Liver (tissue), 8 donors: ENCODE measurements at regions not wholly inside any gene's neighbourhood (a gene's known extent, or its start where the extent isn't known, plus 50 kb on each side); places are given as distances from the start of the nearest gene placed in this dataset.

Experiments
- DNase-seq: peaks from one replicate; pipeline ENCODE4 v3.0.0-alpha.2; 2017; ENCODE audit warnings: low spot score
- H3K27ac ChIP-seq, 2 donors: one replicate each; pipeline ENCODE4 v1.7.0; 2013; ENCODE audit warnings: inconsistent platforms in 2 of 2, low read length in 2 of 2, control low read depth in 1 of 2, low read depth in 1 of 2, mild to moderate bottlenecking in 1 of 2
- H3K27me3 ChIP-seq, 4 donors: one replicate each; pipeline versions ENCODE4 v1.6.1 to v1.7.0; 2013; ENCODE audit warnings: low read length in 3 of 4, inconsistent platforms in 1 of 4, mild to moderate bottlenecking in 1 of 4, moderate library complexity in 1 of 4; ENCODE audit not compliant: control insufficient read depth in 4 of 4, insufficient read depth in 4 of 4
- H3K36me3 ChIP-seq, 4 donors: one replicate each; pipeline versions ENCODE4 v1.6.1 to v1.7.0; 2013; ENCODE audit warnings: low read length in 3 of 4, mild to moderate bottlenecking in 3 of 4, low read depth in 1 of 4, moderate library complexity in 1 of 4; ENCODE audit not compliant: control insufficient read depth in 4 of 4, insufficient read depth in 3 of 4
- H3K4me1 ChIP-seq, 4 donors: one replicate each; pipeline versions ENCODE4 v1.6.1 to v1.7.0; 2013; ENCODE audit warnings: low read length in 3 of 4, mild to moderate bottlenecking in 3 of 4, moderate library complexity in 1 of 4; ENCODE audit not compliant: control insufficient read depth in 4 of 4, insufficient read depth in 4 of 4
- H3K4me3 ChIP-seq, 3 donors: one replicate each; pipeline versions ENCODE4 v1.6.1 to v1.7.0; 2013; ENCODE audit warnings: low read length in 3 of 3, control low read depth in 1 of 3, low read depth in 1 of 3, mild to moderate bottlenecking in 1 of 3
- H3K9ac ChIP-seq, 2 donors: one replicate each; pipeline ENCODE4 v1.7.0; 2013; ENCODE audit warnings: low read length in 2 of 2, mild to moderate bottlenecking in 2 of 2, moderate library complexity in 2 of 2, control low read depth in 1 of 2, low read depth in 1 of 2
- H3K9me3 ChIP-seq, 4 donors: one replicate each; pipeline versions ENCODE4 v1.6.1 to v1.7.0; 2013; ENCODE audit warnings: low read length in 3 of 4; ENCODE audit not compliant: control insufficient read depth in 4 of 4
- ATF3 ChIP-seq: IDR thresholded peaks from 2 replicates; pipeline ENCODE4 v1.6.1; 2016; ENCODE audit warnings: antibody characterized with exemption
- CTCF ChIP-seq: fragments of 150-350 bp; IDR thresholded peaks from 2 replicates; pipeline ENCODE4 v1.5.1; 2017; ENCODE audit warnings: improper control_type of control experiment, low read depth, low read length; ENCODE audit not compliant: missing input control
- EGR1 ChIP-seq, 2 donors: IDR thresholded peaks; 2 replicates each; pipeline ENCODE4 v1.6.1; 2016 to 2018; ENCODE audit warnings: antibody characterized with exemption in 2 of 2, low read depth in 2 of 2
- FOXA1 ChIP-seq: IDR thresholded peaks from 2 replicates; pipeline ENCODE4 v1.6.1; 2016; ENCODE audit warnings: antibody characterized with exemption
- FOXA2 ChIP-seq: IDR thresholded peaks from 2 replicates; pipeline ENCODE4 v1.6.1; 2016; ENCODE audit warnings: antibody characterized with exemption
- GABPA ChIP-seq, 2 donors: IDR thresholded peaks in 1 of 2; conservative IDR thresholded peaks in 1 of 2; 2 replicates each; pipeline ENCODE4 v1.6.1; 2016; ENCODE audit warnings: antibody characterized with exemption in 2 of 2, mild to moderate bottlenecking in 1 of 2, moderate library complexity in 1 of 2
- HNF4A ChIP-seq, 2 donors: conservative IDR thresholded peaks; 2 replicates each; pipeline ENCODE4 v1.6.1; 2016; ENCODE audit warnings: antibody characterized with exemption in 2 of 2, mild to moderate bottlenecking in 2 of 2
- HNF4G ChIP-seq: IDR thresholded peaks from 2 replicates; pipeline ENCODE4 v1.6.1; 2016; ENCODE audit warnings: antibody characterized with exemption
- JUND ChIP-seq, 2 donors: IDR thresholded peaks; 2 replicates each; pipeline ENCODE4 v1.6.1; 2016; ENCODE audit warnings: antibody characterized with exemption in 2 of 2
- MAX ChIP-seq: IDR thresholded peaks from 2 replicates; pipeline ENCODE4 v1.6.1; 2016; ENCODE audit warnings: antibody characterized with exemption
- NR2F2 ChIP-seq: IDR thresholded peaks from 2 replicates; pipeline ENCODE4 v1.6.1; 2016; ENCODE audit warnings: antibody characterized with exemption
- RAD21 ChIP-seq, 2 donors: IDR thresholded peaks; 2 replicates each; pipeline ENCODE4 v1.6.1; 2016; ENCODE audit warnings: antibody characterized with exemption in 2 of 2, mild to moderate bottlenecking in 2 of 2
- REST ChIP-seq: IDR thresholded peaks from 2 replicates; pipeline ENCODE4 v1.6.1; 2016; ENCODE audit warnings: antibody characterized with exemption, mild to moderate bottlenecking
- RXRA ChIP-seq, 2 donors: IDR thresholded peaks; 2 replicates each; pipeline ENCODE4 v1.6.1; 2017 to 2018; ENCODE audit warnings: antibody characterized with exemption in 2 of 2, mild to moderate bottlenecking in 1 of 2
- SP1 ChIP-seq: IDR thresholded peaks from 2 replicates; pipeline ENCODE4 v1.6.1; 2018; ENCODE audit warnings: antibody characterized with exemption, mild to moderate bottlenecking
- TAF1 ChIP-seq: conservative IDR thresholded peaks from 2 replicates; pipeline ENCODE4 v1.6.1; 2016; ENCODE audit warnings: antibody characterized with exemption, mild to moderate bottlenecking
- YY1 ChIP-seq: IDR thresholded peaks from 2 replicates; pipeline ENCODE4 v1.6.1; 2016; ENCODE audit warnings: antibody characterized with exemption, mild to moderate bottlenecking
- ZBTB33 ChIP-seq: IDR thresholded peaks from 2 replicates; pipeline ENCODE4 v1.6.1; 2016; ENCODE audit warnings: antibody characterized with exemption
- WGBS: extraction: QIAGEN DNeasy Blood & Tissue Kit; methylation state at CpG from one replicate; pipeline ENCODE4 v1.1.7; 2013; 5-methylcytosine and 5-hydroxymethylcytosine counted together
- donor health status: healthy.
- donor health status: healthy.
- donor health status: healthy.
- donor health status: healthy.
- donor health status: healthy.

GRCh38 chr4:66794390-66795034 is 750.8 kb downstream of the CENPC start:
- no peak for TF ChIP-seq YY1
- TF ChIP-seq FOXA2: no peak
- TF ChIP-seq CTCF: no peak
- TF ChIP-seq FOXA1: no peak
- TF ChIP-seq HNF4G: no peak
- TF ChIP-seq REST: no peak
- TF ChIP-seq EGR1 (IDR thresholded peaks at IDR 0.05; ENCODE audit: low read depth in 2 of 2): no peak
- TF ChIP-seq HNF4A (conservative IDR thresholded peaks at IDR 0.05): no peak
- no peak for TF ChIP-seq MAX
- TF ChIP-seq JUND (IDR thresholded peaks at IDR 0.05): no peak
- TF ChIP-seq TAF1: no peak
- TF ChIP-seq SP1: no peak
- TF ChIP-seq ATF3: no peak
- no peak for TF ChIP-seq RAD21 (IDR thresholded peaks at IDR 0.05)
- TF ChIP-seq RXRA (IDR thresholded peaks at IDR 0.05): no peak
- no peak for TF ChIP-seq GABPA (IDR thresholded peaks at IDR 0.05 in 1 of 2, conservative IDR thresholded peaks at IDR 0.05 in 1 of 2)
- no peak for TF ChIP-seq NR2F2
- no peak for TF ChIP-seq ZBTB33
- H3K9me3 ChIP-seq: no peaks in the 10 kb centered on the region
- H3K27me3 ChIP-seq: no peaks in the 10 kb centered on the region
- WGBS: 62% methylated on average over 3 of the region's 3 CpGs
- H3K36me3 ChIP-seq: no peaks in the 10 kb centered on the region
- H3K9ac ChIP-seq: no peak overlapping the region
- H3K4me1 ChIP-seq: no peaks in the 10 kb centered on the region
- no peak overlapping the region for H3K27ac ChIP-seq
- H3K4me3 ChIP-seq: no peak overlapping the region
- no peak for DNase-seq
